GM12878 (cell line): ENCODE measurements at regions not wholly inside any gene's neighbourhood (a gene's known extent, or its start where the extent isn't known, plus 50 kb on each side); places are given as distances from the start of the nearest gene placed in this dataset.

Experiments used
- ATAC-seq: fragments of 200-7000 bp; cut with Tn5 transposase; 3 replicates; pipeline ENCODE4 v1.9.1; 2020; ENCODE audit warnings: mild to moderate bottlenecking, moderate library complexity
- BruUV-seq: library from RNA; stranded (reverse); fragments of 400-500 nt; replicated peaks from 2 replicates; lab custom pipeline; 2021; lab: Mats Ljungman, UMichigan
- CTCF ChIA-PET: fragments of 300-600 bp; sonication (Branson Sonifier 250); formaldehyde crosslinking; extraction: SDS; loops from one replicate; lab custom pipeline; 2021; ENCODE audit warnings: inconsistent platforms; lab: Yijun Ruan, JAX
- POLR2A ChIA-PET: fragments of 350-600 bp; formaldehyde crosslinking; extraction: SDS; loops from one replicate; lab custom pipeline; 2021; ENCODE audit warnings: inconsistent platforms; lab: Charles Lee
- RAD21 ChIA-PET: fragments of 300-600 bp; sonication (Branson Sonifier 250); formaldehyde crosslinking; loops from one replicate; lab custom pipeline; 2023; ENCODE audit warnings: antibody characterized with exemption; ENCODE audit not compliant: unreplicated experiment; lab: Charles Lee
- SMC1A ChIA-PET: fragments of 300-600 bp; sonication (Branson Sonifier 250); formaldehyde crosslinking; loops from one replicate; lab custom pipeline; 2023; ENCODE audit not compliant: unreplicated experiment, uncharacterized antibody; lab: Charles Lee
- DNase-seq: peaks from one replicate; pipeline ENCODE4 v3.0.0-alpha.2; 2011; ENCODE audit warnings: low read depth, low spot score
- FAIRE-seq: peaks from 3 replicates; lab custom pipeline; 2011; peaks lifted over from hg19 to GRCh38; lab: Jason Lieb, UNC
- H2AFZ ChIP-seq: 2 replicates; pipeline ENCODE4 v1.6.0; 2011; ENCODE audit warnings: low read depth, low read length, control low read depth; ENCODE audit not compliant: control insufficient read depth
- H3K27ac ChIP-seq: 2 replicates; pipeline ENCODE4 v1.5.1; 2011; ENCODE audit warnings: control low read depth; ENCODE audit not compliant: control insufficient read depth, insufficient read depth
- H3K27me3 ChIP-seq, 2 experiments: replicated peaks in 1 of 2; 2 replicates each; pipeline versions ENCODE4 v1.6.0 to v1.6.1; 2011; ENCODE audit warnings: low read length in 1 of 2; ENCODE audit not compliant: control insufficient read depth in 2 of 2, insufficient read depth in 2 of 2
- H3K36me3 ChIP-seq, 2 experiments: 2 replicates each; pipeline ENCODE4 v1.5.1; 2011; ENCODE audit warnings: low read length in 1 of 2; ENCODE audit not compliant: control insufficient read depth in 2 of 2, insufficient read depth in 2 of 2
- H3K4me1 ChIP-seq: 2 replicates; pipeline ENCODE4 v1.6.1; 2011; ENCODE audit warnings: mild to moderate bottlenecking, low read length, moderate library complexity, mixed read lengths; ENCODE audit not compliant: control insufficient read depth, insufficient read depth
- H3K4me2 ChIP-seq: 2 replicates; pipeline ENCODE4 v1.6.0; 2011; ENCODE audit warnings: control low read depth; ENCODE audit not compliant: control insufficient read depth, insufficient read depth
- H3K4me3 ChIP-seq: fragments of 200-600 bp; sonication (generic); 2 replicates; pipeline ENCODE4 v1.5.1; 2016
- H3K79me2 ChIP-seq: 2 replicates; pipeline ENCODE4 v1.6.0; 2011; ENCODE audit warnings: low read length; ENCODE audit not compliant: control insufficient read depth, insufficient read depth
- H3K9ac ChIP-seq: 2 replicates; pipeline ENCODE4 v1.8.0; 2011; ENCODE audit warnings: low read length, control low read depth, mixed read lengths; ENCODE audit not compliant: control insufficient read depth, insufficient read depth
- H3K9me3 ChIP-seq: replicated peaks from 3 replicates; pipeline ENCODE4 v1.5.1; 2011; ENCODE audit warnings: mild to moderate bottlenecking, low read length; ENCODE audit not compliant: control insufficient read depth, insufficient read depth
- H4K20me1 ChIP-seq: 2 replicates; pipeline ENCODE4 v1.6.0; 2011; ENCODE audit not compliant: control insufficient read depth, insufficient read depth
- SREBF2 ChIP-seq: IDR thresholded peaks from 2 replicates; pipeline ENCODE4 v1.6.1; 2012; ENCODE audit warnings: mild to moderate bottlenecking, low read length
- USF1 ChIP-seq: IDR thresholded peaks from 2 replicates; pipeline ENCODE4 v1.6.1; 2011; ENCODE audit warnings: borderline replicate concordance, low read depth, mild to moderate bottlenecking, moderate library complexity, mixed read lengths, low read length; ENCODE audit not compliant: insufficient read depth; ENCODE audit errors: extremely low read length
- YY1 ChIP-seq: IDR thresholded peaks from 2 replicates; pipeline ENCODE4 v1.6.1; 2011; ENCODE audit warnings: low read depth, mild to moderate bottlenecking, low read length
- WGBS: methylation state at CpG from one replicate; pipeline ENCODE4 v1.1.6; 2016; ENCODE audit warnings: low lambda C conversion rate; ENCODE audit not compliant: insufficient replicate concordance, insufficient coverage; ENCODE audit errors: missing lambda C conversion rate; 5-methylcytosine and 5-hydroxymethylcytosine counted together
- in situ Hi-C: fragments of 300-500 bp; cut with MboI; formaldehyde crosslinking; loops from 9 replicates; pipeline ENCODE4 v1.14.3; 2018; ENCODE audit warnings: mixed read lengths
- intact Hi-C: fragments of 100-400 bp; cut with micrococcal nuclease; formaldehyde crosslinking; loops from one replicate; pipeline ENCODE4 v1.14.2; 2022; ENCODE audit not compliant: unreplicated experiment
- TF ChIP-seq, protein P1 (sequence below): fragments of 450-650 bp; formaldehyde crosslinking; IDR thresholded peaks from 2 replicates; pipeline ENCODE4 v1.5.0; 2022; ENCODE audit warnings: mild to moderate bottlenecking, missing genetic modification characterization
- TF ChIP-seq, protein P2 (sequence below): IDR thresholded peaks from 2 replicates; pipeline ENCODE4 v1.6.1; 2011; ENCODE audit warnings: low read depth, mild to moderate bottlenecking, low read length, moderate library complexity, borderline replicate concordance; ENCODE audit errors: extremely low read depth
- TF ChIP-seq, protein P3 (sequence below): IDR thresholded peaks from 2 replicates; pipeline ENCODE4 v1.6.1; 2012; ENCODE audit warnings: low read length, inconsistent platforms

GRCh38 chr6:90435207-90435899, 138.7 kb upstream of the BACH2 start:
- no peak overlapping the region for H3K27ac ChIP-seq
- in situ Hi-C loops = no loop called here
- H3K4me2 ChIP-seq = no peak overlapping the region
- no peak overlapping the region for H3K9ac ChIP-seq
- H3K36me3 ChIP-seq = no peaks in the 10 kb centered on the region
- H3K79me2 ChIP-seq = no peaks in the 10 kb centered on the region
- TF ChIP-seq USF1 (no peak), YY1 (no peak), SREBF2 (no peak)
- TF ChIP-seq, protein P1, sequence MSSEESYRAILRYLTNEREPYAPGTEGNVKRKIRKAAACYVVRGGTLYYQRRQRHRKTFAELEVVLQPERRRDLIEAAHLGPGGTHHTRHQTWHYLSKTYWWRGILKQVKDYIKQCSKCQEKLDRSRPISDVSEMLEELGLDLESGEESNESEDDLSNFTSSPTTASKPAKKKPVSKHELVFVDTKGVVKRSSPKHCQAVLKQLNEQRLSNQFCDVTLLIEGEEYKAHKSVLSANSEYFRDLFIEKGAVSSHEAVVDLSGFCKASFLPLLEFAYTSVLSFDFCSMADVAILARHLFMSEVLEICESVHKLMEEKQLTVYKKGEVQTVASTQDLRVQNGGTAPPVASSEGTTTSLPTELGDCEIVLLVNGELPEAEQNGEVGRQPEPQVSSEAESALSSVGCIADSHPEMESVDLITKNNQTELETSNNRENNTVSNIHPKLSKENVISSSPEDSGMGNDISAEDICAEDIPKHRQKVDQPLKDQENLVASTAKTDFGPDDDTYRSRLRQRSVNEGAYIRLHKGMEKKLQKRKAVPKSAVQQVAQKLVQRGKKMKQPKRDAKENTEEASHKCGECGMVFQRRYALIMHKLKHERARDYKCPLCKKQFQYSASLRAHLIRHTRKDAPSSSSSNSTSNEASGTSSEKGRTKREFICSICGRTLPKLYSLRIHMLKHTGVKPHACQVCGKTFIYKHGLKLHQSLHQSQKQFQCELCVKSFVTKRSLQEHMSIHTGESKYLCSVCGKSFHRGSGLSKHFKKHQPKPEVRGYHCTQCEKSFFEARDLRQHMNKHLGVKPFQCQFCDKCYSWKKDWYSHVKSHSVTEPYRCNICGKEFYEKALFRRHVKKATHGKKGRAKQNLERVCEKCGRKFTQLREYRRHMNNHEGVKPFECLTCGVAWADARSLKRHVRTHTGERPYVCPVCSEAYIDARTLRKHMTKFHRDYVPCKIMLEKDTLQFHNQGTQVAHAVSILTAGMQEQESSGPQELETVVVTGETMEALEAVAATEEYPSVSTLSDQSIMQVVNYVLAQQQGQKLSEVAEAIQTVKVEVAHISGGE = no peak
- TF ChIP-seq, protein P2, sequence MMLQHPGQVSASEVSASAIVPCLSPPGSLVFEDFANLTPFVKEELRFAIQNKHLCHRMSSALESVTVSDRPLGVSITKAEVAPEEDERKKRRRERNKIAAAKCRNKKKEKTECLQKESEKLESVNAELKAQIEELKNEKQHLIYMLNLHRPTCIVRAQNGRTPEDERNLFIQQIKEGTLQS = no peak
- TF ChIP-seq, protein P3, sequence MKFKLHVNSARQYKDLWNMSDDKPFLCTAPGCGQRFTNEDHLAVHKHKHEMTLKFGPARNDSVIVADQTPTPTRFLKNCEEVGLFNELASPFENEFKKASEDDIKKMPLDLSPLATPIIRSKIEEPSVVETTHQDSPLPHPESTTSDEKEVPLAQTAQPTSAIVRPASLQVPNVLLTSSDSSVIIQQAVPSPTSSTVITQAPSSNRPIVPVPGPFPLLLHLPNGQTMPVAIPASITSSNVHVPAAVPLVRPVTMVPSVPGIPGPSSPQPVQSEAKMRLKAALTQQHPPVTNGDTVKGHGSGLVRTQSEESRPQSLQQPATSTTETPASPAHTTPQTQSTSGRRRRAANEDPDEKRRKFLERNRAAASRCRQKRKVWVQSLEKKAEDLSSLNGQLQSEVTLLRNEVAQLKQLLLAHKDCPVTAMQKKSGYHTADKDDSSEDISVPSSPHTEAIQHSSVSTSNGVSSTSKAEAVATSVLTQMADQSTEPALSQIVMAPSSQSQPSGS = no peak
- no peaks in the 10 kb centered on the region for H3K4me1 ChIP-seq
- no peak overlapping the region for H3K4me3 ChIP-seq
- ChIA-PET SMC1A (no interaction called here), RAD21 (no interaction called here), CTCF (interaction anchor here (0.6 to 1.1 kb wide), 3 partner anchors 15 to 495 kb away, joined by 3 read pairs; no protein-coding TSS in a partner anchor), POLR2A (no interaction called here)
- no peak for ATAC-seq
- peaks cover 1 to 2% of the 10 kb centered on the region in 2 experiments; a peak in 2 of 4 replicates for H3K27me3 ChIP-seq
- H3K9me3 ChIP-seq = peaks cover 10% of the 10 kb centered on the region; the same call in 2 of the 3 replicates
- no peak for DNase-seq
- WGBS = 44% methylated on average over 3 of the region's 3 CpGs
- BruUV-seq = no TSS peak
- H2AFZ ChIP-seq = no peak overlapping the region
- FAIRE-seq = no peak
- no peaks in the 10 kb centered on the region for H4K20me1 ChIP-seq
- intact Hi-C loops = no loop called here
